Liver (tissue), 3 donors: ENCODE measurements at regions not wholly inside any gene's neighbourhood (a gene's known extent, or its start where the extent isn't known, plus 50 kb on each side); places are given as distances from the start of the nearest gene placed in this dataset.

Experiments
- FOXA2 ChIP-seq: IDR thresholded peaks from 2 replicates; pipeline ENCODE4 v1.6.1; 2016; ENCODE audit warnings: antibody characterized with exemption
- JUND ChIP-seq, 2 donors: IDR thresholded peaks; 2 replicates each; pipeline ENCODE4 v1.6.1; 2016; ENCODE audit warnings: antibody characterized with exemption in 2 of 2
- TF ChIP-seq, protein P1 (sequence below): IDR thresholded peaks from 2 replicates; pipeline ENCODE4 v1.6.1; 2016; ENCODE audit warnings: antibody characterized with exemption
- TF ChIP-seq, protein P2 (sequence below): fragments of 150-350 bp; IDR thresholded peaks from 2 replicates; pipeline ENCODE4 v1.5.1; 2017; ENCODE audit warnings: improper control_type of control experiment, low read depth, low read length; ENCODE audit not compliant: missing input control
- TF ChIP-seq, protein P3 (sequence below): IDR thresholded peaks from 2 replicates; pipeline ENCODE4 v1.6.1; 2016; ENCODE audit warnings: antibody characterized with exemption
- donor health status: healthy.
- donor health status: healthy.

DNA sequence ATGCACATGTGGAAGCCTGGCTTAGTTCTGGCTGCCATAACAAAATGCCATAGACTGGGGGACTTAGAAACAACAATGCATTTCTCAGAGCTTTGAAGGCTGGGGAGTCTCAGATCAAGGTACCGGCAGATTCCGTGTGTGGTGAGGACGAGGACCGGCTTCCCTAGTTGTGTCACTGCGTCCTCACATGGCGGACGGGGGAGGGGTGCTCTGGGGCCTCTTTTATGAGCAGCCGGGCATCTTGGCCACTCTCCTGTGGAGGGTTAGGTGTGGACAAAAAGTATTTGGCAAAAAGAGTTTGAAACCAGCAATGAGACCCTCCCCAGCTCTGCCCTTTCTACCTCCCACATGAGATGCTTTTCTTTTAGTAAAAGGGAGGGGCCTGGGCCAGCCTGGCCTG, 118.5 kb upstream of the LPCAT1 start:
- TF ChIP-seq, protein P1, sequence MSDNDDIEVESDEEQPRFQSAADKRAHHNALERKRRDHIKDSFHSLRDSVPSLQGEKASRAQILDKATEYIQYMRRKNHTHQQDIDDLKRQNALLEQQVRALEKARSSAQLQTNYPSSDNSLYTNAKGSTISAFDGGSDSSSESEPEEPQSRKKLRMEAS, result no peak
- TF ChIP-seq, protein P2, sequence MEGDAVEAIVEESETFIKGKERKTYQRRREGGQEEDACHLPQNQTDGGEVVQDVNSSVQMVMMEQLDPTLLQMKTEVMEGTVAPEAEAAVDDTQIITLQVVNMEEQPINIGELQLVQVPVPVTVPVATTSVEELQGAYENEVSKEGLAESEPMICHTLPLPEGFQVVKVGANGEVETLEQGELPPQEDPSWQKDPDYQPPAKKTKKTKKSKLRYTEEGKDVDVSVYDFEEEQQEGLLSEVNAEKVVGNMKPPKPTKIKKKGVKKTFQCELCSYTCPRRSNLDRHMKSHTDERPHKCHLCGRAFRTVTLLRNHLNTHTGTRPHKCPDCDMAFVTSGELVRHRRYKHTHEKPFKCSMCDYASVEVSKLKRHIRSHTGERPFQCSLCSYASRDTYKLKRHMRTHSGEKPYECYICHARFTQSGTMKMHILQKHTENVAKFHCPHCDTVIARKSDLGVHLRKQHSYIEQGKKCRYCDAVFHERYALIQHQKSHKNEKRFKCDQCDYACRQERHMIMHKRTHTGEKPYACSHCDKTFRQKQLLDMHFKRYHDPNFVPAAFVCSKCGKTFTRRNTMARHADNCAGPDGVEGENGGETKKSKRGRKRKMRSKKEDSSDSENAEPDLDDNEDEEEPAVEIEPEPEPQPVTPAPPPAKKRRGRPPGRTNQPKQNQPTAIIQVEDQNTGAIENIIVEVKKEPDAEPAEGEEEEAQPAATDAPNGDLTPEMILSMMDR, result no peak
- TF ChIP-seq FOXA2 (no peak), JUND (IDR thresholded peaks at IDR 0.05) (no peak)
- TF ChIP-seq, protein P3, sequence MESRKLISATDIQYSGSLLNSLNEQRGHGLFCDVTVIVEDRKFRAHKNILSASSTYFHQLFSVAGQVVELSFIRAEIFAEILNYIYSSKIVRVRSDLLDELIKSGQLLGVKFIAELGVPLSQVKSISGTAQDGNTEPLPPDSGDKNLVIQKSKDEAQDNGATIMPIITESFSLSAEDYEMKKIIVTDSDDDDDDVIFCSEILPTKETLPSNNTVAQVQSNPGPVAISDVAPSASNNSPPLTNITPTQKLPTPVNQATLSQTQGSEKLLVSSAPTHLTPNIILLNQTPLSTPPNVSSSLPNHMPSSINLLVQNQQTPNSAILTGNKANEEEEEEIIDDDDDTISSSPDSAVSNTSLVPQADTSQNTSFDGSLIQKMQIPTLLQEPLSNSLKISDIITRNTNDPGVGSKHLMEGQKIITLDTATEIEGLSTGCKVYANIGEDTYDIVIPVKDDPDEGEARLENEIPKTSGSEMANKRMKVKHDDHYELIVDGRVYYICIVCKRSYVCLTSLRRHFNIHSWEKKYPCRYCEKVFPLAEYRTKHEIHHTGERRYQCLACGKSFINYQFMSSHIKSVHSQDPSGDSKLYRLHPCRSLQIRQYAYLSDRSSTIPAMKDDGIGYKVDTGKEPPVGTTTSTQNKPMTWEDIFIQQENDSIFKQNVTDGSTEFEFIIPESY, result no peak
